Prostate gland (tissue), 2 donors: ENCODE measurements at regions not wholly inside any gene's neighbourhood (a gene's known extent, or its start where the extent isn't known, plus 50 kb on each side); places are given as distances from the start of the nearest gene placed in this dataset.

ENCODE experiments used
- POLR2A ChIP-seq: fragments of 450-650 bp; IDR thresholded peaks from one replicate; pipeline ENCODE4 v1.6.1; 2016; ENCODE audit warnings: antibody characterized with exemption, mild to moderate bottlenecking
- TF ChIP-seq, protein P1 (sequence below), 4 experiments: fragments of 200-600 bp in 2 of 4; fragments of 450-650 bp in 2 of 4; sonication (generic) in 2 of 4; IDR thresholded peaks; 1 replicate in 3 of 4; 2 replicates in 1 of 4; pipeline ENCODE4 v1.5.1; 2016 to 2019; ENCODE audit warnings: antibody characterized with exemption in 4 of 4, mild to moderate bottlenecking in 2 of 4, moderate library complexity in 2 of 4

DNA sequence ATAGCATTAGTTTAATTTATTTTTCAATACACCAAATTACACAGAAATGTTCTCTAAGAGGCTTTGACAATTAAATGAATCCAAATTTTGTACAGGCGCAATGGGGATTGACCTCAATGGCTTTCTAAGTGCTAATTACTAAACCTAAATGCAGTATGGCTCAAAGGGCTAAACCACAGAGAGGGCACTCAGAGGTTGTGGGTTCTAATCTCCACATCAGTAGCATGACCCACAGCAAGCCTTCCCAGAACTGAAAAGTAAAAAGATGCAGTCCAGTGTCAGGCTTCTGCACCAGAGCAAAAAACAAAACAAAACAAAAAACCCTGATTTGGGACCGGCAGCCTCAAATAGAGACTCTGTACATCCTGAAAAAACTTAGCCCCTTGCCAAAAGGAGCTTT, 579.2 kb upstream of the PKN2 start:
- TF ChIP-seq, protein P1, sequence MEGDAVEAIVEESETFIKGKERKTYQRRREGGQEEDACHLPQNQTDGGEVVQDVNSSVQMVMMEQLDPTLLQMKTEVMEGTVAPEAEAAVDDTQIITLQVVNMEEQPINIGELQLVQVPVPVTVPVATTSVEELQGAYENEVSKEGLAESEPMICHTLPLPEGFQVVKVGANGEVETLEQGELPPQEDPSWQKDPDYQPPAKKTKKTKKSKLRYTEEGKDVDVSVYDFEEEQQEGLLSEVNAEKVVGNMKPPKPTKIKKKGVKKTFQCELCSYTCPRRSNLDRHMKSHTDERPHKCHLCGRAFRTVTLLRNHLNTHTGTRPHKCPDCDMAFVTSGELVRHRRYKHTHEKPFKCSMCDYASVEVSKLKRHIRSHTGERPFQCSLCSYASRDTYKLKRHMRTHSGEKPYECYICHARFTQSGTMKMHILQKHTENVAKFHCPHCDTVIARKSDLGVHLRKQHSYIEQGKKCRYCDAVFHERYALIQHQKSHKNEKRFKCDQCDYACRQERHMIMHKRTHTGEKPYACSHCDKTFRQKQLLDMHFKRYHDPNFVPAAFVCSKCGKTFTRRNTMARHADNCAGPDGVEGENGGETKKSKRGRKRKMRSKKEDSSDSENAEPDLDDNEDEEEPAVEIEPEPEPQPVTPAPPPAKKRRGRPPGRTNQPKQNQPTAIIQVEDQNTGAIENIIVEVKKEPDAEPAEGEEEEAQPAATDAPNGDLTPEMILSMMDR (IDR thresholded peaks at IDR 0.05), result no peak
- no peak for TF ChIP-seq POLR2A
